IPS DF 19.7 (cell line): ENCODE measurements at regions not wholly inside any gene's neighbourhood (a gene's known extent, or its start where the extent isn't known, plus 50 kb on each side); places are given as distances from the start of the nearest gene placed in this dataset.

Experiments
- DNase-seq: peaks from one replicate; pipeline ENCODE4 v3.0.0-alpha.2; 2013; ENCODE audit warnings: low read depth, low spot score

DNA sequence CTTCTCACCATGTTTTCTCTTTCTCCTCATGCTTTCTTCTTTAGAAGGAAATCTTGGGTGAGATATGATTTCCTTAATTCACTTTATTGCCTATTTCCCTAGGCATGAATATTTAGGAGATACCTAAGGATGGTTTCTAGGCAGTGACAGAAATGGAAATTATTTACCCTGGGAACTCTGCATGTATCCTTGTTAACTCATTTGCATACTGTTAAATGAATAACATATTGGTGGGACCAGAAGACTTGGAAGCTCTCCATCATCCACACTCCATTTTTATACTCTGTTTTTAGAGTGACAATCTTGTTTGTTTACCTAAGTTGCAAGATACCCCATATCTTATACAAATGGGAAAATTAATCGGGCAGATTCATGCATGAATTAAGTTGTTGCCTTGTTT, 285.7 kb downstream of the RNF144B start:
- DNase-seq, result no peak

DNA sequence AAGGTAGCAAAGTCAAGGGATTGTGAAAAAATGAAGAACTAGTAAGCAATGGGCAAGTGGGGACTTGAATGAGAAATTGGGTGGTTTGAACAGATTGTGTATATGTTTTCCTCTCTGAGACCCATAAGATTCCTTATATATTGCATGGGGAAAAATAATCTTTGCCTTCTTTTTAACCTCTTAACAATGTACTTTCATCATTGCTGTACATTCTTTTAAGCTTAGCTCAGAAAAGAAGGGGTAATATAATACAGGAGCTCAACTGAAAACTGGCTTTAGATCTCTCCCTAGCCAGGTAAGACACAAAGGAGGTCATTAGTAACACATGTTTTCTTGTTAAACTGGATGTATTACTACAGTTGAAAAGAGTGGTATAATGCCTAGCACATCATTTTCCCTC, 287.2 kb downstream of the RNF144B start:
- DNase-seq, result no peak

DNA sequence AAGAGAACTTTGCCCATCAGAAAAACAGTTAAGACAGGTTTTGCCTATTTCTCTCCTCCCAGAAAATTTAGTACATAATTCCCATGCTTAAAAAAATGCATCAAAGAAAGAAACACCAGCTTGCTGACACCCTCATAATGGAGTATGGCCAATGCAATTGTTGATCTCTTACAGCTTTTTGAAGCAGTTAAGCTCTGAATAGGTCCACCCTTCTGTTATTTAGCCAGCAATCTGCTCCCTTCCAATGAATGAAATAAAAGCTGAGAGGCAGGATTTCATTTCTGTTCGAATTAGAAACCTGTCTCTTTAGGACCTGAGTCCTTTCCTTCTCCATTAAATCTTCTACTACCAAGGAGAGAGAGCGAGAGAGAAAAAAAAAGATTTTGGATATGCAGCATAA, 288.7 kb downstream of the RNF144B start:
- DNase-seq, result no peak

DNA sequence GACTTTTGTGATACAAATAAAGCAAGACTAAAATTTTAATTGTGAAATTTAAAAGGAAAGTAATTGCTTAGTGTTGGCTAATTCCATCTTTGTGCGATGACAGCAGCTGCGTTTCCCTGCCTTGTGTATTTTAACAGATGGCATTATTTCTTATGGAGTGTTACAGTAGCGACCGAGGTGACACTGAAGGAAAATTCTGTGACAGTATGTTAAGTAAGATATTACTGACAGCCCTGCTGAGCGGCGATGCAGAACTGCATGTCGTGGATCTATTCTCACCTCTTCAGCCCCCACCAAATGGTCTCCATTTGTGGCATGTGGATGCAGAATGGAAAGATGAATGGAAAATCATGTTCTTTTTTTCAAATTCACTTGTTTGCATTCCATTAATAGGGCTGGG, 289.4 kb downstream of the RNF144B start:
- no peak for DNase-seq

DNA sequence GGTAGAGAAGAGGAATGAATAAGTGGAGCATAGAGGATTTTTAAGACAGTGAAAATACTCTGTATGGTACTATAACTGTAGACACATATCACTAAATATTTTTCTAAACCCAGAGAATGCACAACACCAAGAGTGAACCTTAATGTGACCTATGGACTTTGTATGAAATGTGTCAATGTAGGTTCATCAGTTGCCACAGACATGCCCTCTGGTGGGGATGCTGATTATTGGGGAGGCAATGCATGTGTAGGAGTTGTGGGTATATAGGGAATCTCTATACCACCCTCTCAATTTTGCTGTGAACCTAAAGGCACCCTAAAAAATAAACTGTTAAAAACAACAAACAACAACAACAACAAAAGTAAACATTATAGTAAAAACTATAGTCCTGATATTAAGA, 293.7 kb downstream of the RNF144B start:
- no peak for DNase-seq

DNA sequence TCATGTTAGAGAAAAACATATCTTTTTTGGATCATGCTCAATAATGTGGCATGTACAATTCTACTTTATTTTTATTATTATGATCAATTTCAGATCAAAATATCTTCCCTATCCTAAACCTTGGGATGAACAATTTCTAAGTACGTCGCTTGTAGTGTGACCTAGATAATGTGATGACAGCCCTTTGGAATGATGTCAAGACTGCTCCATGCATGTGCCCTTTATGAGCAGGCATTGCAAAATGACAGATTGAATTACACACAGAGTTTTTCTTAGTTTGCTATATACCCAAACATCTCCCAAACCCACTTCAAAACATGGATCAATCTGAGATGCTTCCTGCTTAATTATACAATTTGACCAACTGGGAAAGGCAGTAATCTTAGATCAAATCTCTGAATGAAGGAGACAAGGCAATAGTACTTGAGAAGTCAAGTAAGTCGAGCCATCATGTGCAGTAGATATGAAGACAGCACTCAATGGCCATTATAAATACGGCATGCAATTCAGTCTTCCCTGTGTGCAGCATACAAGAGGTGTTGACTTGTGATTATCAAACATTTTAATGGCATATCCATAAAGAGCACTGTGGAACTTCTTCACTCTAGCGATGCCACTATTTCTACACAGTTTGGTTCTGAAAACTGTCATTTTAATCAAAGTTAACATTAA, 294.8 kb downstream of the RNF144B start:
- DNase-seq, result no peak

DNA sequence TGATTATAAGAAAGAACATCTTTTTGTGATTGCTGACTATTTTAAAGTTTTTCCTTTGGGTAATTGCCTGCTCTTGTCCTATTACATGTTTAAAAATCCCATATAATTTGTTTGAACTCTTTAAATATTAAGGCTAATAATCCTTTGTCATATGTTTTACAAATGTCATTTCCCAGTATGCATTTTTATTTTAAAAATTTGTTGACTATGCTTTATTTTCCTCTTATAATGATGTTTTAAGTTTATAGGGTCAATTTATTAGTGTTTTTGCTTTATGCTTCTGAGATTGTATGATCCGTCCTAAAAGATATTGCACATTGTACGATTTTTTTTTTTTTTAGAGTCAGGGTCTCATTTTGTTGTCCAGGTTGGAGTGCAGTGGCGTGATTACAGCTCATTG, 297.2 kb downstream of the RNF144B start:
- DNase-seq, result no peak

DNA sequence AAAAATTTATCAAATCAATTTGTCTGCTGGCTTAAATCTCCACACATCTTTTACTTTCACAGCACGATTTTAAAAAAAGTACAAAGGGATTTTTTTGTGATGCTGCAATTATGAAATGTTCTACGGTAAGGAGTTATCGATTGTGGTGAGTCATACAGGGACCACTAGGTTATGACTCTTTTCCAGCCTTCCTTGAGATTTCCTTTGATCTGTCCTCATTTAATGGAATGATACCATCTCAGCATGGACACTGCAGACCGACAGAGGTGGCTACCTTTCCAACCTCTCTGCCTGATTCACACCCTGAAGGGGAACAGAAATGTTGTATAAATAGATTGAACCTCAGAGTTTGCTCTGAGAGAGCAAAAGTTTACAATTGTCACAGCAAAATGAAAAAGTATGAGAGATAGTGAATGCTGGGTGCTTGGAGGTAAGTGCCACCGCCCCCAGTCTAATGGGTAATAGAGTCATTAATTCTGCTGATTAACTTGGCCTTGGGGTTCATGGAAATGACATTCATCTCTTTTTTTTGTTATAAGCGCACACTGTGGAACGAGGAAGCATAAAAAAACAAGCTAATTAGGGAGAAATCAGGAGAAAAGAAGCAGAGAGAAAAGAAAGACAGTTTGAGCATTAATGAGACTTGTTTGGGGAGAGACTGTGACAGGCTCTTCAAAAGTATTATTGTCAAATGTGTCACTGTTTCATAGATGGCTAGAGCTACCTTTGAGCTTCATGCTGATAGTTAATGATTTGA, 306.0 kb downstream of the RNF144B start:
- no peak for DNase-seq

DNA sequence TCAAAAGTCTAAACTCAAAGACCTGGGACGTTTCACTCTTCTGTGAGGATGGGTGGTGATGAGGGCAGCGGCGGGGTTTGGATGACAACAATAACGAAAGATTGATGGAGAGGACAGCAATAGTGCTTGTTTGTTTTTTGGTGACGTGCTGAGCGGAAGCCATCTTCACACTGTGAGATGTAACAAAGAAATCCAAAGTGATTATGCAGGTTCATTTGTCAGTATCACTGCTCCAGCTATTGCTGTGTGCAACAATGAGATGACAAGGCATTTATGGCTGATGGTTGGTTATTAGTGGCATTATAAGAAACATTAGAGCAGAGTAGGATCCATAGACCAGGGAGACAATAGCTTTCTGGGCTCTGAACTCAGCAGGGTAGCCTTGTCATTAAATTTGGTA, 306.7 kb downstream of the RNF144B start:
- DNase-seq, result no peak

DNA sequence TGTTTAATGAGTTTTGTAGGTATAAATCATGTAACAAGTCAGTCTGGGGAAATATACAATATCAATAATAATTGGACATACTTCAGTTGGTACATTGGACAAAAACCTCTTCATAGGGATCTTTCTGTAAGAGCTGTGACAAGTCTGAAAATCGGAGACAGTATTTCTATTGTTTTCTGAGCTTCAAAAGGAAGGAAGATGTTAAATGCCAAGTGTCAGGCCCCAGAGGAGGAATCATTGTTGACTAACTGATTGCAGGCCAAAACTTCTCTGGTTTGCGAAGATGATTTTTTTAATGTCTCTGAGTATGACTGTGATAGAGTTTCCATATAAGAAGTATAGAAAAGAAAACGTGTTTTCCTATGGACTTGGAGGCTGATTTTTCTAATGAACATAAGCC, 316.4 kb downstream of the RNF144B start:
- DNase-seq, result no peak

DNA sequence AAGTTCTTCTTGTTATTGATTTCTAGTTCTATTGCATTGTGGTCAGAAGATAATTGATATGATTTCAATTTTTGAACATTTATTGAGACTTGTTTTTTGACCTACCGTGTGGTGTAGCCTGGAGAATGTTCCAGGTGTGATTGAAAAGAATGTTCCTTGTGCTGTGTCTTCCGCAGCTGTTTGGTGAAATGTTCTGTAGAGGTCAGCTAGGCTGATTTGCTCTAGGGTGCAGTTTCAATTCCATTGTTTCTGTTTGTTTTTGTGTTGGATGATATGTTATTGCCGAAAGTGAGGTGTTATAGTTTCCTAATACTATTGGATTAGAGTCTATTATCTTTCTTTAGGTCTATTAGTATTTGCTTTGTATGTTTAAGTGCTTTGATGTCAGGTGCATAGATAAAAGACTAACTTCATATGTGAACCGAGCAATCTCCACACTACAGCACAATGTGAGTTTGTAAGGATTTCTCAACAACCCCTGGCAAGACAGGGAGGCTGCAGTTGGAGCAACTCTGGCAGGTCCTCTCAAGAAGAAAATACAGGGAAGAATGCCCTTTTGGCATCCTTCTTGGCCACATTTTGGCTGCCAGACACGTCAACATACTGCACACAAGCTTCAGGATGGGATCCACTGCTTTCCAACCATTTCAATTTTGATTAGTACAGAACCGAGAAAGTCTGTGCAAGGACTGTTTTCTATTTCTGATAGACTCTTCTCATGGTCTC, 320.7 kb downstream of the RNF144B start:
- no peak for DNase-seq

DNA sequence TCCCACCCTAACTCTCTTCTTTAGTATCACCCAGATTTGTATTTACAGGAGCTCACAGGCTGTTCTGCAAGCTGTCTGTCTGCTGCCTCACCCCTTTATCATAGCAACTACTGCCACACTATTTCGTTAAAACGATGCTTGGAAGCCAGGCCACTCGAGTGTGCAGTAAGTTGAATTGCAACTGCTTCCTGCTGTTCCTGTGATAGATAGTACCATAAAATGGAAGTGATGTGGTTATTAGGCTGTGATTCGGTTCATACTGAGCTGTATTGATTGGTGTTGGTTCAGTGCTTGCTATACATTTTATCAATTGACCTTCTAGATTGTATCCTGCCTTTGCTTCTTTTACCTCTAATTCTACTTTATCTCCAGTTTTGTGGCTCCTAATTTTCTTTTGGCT, 325.4 kb downstream of the RNF144B start:
- no peak for DNase-seq

DNA sequence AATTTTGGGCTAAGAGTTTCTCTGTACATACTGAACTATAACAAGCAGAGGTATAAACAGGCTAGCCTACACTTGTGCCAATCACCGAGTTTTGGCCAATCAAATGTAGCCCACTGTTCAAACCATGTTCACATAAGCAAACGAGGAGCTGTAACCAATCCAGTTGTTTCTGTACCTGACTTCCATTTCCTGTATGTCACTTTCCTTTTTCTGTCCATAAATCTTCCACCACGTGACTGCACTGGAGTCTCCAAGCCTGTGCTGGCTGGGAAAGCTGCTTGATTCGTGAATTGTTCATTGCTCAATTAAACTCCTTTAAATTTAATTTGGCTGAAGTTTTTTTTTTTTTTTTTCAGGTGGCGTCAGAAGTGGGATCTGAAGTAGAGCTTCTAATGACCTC, 332.9 kb downstream of the RNF144B start:
- DNase-seq, result no peak

DNA sequence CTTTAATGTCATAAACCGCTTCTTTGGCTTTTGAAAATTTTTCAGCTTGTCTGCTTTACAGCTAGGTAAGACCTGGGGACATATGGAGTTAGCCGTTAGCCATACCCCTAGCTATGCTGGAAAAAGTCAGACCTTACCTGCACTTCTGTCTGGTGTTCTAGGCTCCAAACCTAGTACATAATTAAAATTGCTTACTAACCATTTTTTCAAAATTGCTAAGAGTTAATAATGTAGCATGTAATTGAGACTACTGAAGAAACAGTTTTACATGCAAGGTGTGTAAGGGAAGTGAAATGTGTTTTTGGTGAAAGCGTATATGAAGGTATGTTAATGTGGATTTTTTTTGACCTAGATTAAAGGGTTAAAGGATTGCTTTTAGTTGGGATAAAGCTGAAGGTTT, 336.9 kb downstream of the RNF144B start:
- DNase-seq, result no peak

DNA sequence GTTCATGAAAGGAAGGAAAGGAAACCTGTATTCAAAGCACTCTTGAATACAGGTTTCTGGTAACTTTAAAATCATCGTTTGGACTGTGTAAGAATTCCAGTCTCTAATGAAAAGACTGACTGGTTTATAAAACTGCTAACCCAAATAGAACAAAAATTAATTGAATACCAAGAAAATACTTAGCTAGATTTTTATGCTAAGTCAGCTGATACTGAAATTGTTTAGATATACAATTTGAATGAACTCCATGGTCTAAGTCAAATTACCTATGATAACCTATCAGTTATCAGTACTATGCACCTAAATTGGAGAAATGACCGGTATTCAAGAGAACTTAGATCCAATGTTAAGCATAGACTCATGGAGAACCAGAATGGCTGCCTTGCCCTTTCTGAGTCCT, 338.3 kb downstream of the RNF144B start:
- DNase-seq, result no peak

DNA sequence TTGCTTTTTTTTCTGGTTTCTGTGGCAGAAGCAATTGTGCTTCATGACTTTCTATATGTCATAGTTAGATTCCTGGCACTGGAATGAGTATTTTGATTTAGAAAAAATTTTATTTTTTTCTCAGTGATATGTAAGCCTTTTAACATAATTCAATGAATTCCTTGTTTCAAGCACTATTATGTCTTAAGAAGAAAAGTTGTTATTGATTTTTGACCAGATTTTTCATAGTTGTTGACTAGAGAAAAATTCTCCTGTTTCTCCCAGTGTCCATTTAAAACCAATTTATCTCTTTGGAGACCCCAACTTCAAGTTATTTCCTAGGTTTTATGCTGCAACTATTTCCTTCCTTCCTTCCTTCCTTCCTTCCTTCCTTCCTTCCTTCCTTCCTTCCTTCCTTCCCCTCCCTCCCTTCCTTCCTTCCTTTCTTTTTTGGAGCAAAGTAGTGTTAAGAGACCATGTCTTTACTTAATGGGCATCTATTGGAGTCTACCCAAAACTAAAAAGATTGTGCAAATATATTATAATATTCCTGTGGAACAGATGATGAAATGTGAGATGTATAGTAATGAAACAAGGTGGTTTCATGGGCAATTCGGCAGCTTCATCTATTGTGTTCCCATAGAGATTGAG, 346.9 kb downstream of the RNF144B start:
- DNase-seq, result no peak

DNA sequence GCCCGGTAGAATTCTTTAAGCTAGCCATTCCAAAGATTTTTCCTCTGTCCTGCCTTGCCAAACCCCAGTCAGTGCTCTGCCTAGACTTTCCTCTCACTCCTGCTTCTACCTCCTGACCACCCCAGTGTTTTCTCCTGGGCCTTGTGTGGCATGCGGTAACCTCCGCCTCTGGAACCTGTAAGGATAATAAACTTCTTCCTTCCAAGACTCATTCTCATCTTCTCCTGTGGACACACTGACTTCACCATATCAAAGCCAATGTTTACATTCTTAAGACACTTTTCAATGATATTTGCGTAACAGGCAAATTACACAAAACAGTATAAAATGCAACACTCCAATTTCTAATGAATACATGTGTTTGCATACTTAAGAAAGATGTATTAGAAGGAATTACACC, 354.6 kb downstream of the RNF144B start:
- no peak for DNase-seq

DNA sequence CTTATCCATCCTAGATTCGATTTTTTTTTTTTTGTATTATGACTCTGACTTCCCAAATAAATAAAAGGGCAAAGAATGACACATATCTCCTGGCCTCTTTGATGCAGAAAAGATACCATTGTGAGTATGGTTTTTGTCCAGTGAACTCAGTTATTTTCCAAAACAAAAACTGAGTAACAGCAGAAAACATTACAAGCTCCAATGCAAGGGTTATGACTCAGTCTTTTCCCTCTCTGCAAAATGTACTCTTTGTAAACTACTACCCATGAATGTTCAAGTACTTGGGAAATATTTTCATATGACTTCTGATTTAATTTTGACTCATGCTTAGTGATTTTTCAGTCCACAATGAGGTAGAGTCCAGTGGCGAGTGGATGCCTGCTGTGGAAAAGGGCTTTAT, 355.3 kb downstream of the RNF144B start:
- no peak for DNase-seq

DNA sequence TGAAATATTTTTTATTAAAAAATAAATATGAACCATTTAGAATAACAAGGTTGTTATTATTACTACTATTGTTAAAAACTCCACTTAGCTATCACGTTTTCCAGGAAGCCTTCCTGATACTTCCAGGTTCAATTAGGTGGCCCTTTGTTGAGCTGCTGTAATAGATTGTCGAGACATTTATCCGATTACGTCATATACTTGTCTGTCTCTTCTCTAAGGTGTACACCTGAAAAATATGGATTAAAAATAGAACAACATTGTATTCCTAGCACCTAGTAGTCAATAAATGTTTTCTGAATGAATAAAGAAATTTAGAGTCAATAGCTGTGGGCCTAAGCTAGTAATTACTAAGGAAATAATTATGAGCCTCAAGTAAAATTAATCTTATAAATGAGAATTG, 359.6 kb downstream of the RNF144B start:
- DNase-seq, result no peak

DNA sequence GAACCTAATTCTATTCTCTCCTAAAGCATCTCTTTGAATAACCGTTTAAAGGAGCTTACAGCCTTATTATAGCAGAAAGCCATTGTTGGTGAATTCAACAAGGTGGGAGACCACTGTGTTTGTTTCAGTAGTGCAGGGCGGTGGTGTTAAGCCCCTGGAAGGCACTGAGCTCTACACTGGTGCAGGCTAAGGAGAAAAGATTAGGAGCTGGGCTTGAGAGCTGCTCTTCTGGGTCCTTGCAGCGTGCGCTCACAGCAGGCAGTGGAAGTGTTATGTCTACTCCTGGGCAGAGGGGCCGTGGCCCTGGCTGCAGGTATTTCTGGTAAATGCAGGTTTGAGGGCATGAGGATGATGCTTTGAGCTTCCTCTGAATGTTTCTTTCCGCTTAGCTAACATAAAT, 361.2 kb downstream of the RNF144B start:
- no peak for DNase-seq

DNA sequence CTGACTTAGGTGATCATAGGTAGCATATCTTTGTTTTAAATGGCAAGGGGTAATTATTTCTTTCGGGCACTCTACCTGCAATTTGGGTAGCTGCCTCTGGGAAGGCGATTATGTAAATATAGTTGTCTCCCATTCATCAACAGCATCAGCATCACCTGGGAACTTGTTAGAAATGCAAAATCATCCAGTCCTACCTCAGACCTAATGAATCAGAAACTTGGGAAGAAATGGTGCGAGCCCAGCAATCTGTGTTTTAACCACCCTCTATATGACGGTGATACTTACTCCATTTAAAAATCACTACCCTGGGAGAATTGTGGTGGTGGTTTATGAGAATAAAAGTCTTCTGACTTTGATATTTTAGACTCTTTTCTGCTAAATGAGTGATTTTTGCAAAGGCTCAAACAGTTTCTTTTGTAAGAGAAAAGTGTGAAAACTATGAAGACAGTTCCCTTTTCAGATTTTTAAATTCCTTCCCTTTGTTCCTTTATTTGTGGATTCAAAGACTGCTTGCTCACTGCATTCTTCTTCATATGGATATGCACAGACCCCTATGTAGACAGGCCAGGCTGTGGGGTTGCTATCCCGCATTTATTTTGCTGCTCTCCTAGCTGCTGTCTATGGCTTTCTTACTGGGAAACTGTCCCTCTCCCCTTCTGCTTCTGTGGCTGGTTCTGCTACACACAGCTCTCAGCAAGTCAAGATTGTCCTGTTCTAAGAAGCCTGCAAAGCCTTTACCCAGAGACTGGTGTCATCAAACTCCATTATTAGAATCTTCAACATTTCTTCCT, 365.3 kb downstream of the RNF144B start:
- peak; percentile 25 for DNase-seq

DNA sequence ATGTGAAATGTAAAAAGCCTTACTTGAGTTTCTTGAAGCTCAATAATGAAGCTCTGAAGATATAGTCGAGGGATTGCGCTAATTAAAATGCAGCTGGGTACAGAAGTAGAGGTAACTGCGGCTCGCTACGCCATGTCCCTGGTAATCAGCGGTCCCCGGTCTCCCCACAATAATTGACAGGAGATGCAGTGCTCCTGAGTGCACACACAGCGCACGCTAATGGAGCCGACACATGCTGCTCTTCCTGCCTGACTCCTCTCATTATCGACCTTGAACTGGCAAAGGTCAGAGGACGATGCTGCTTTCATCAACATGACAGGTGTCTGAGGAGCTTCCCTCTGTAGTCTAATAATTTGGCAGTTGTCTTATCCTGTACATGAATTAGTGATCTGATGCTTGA, 365.9 kb downstream of the RNF144B start:
- no peak for DNase-seq
